ENCODE measurements at regions not wholly inside any gene's neighbourhood (a gene's known extent, or its start where the extent isn't known, plus 50 kb on each side); places are given as distances from the start of the nearest gene placed in this dataset.

GRCh38 chr2:187658952-187659525 is 104.8 kb upstream of the TFPI start:
- TF ChIP-seq CTCF (IDR thresholded peaks at IDR 0.05) (peak in 4 of 7 experiments; percentile 10 to 28 (median 16)), POLR2A (IDR thresholded peaks at IDR 0.05) (no peak)

All from body of pancreas (tissue), 4 donors.